Natural killer cell (primary cell): ENCODE measurements at regions not wholly inside any gene's neighbourhood (a gene's known extent, or its start where the extent isn't known, plus 50 kb on each side); places are given as distances from the start of the nearest gene placed in this dataset.

ENCODE experiments used
- ATAC-seq, 3 donors: fragments of 150-1000 bp in 2 of 3; fragments of 200-7000 bp in 1 of 3; cut with Tn5 transposase; 1 replicate in 1 of 3; 2 replicates in 2 of 3; pipeline ENCODE4 v1.10.0; 2021; ENCODE audit warnings: mild to moderate bottlenecking in 2 of 3, moderate library complexity in 2 of 3
- DNase-seq, 2 donors: peaks; one replicate each; pipeline versions ENCODE4 v3.0.0 to v3.0.0-alpha.2; 2013 to 2021; ENCODE audit warnings: mixed read lengths in 1 of 2
- H3K27ac ChIP-seq: one replicate; pipeline ENCODE4 v1.5.1; 2013; ENCODE audit warnings: mild to moderate bottlenecking, low read length
- H3K27me3 ChIP-seq: one replicate; pipeline ENCODE4 v1.6.1; 2013; ENCODE audit warnings: low read length; ENCODE audit not compliant: control insufficient read depth, insufficient read depth
- H3K36me3 ChIP-seq: one replicate; pipeline ENCODE4 v1.6.1; 2013; ENCODE audit warnings: low read length; ENCODE audit not compliant: control insufficient read depth, insufficient read depth
- H3K4me1 ChIP-seq: one replicate; pipeline ENCODE4 v1.6.1; 2013; ENCODE audit warnings: low read length; ENCODE audit not compliant: control insufficient read depth, insufficient read depth
- H3K4me3 ChIP-seq: one replicate; pipeline ENCODE4 v1.5.1; 2013; ENCODE audit warnings: low read length
- H3K9me3 ChIP-seq: one replicate; pipeline ENCODE4 v1.6.1; 2013; ENCODE audit warnings: low read length; ENCODE audit not compliant: control insufficient read depth, insufficient read depth
- H3K27ac Mint-ChIP-seq, 2 donors: one replicate each; pipeline ENCODE4 v1.8.0; 2022; ENCODE audit warnings: mild to moderate bottlenecking in 2 of 2, mixed read lengths in 2 of 2, moderate library complexity in 1 of 2
- H3K27me3 Mint-ChIP-seq, 2 donors: one replicate each; pipeline ENCODE4 v1.8.0; 2022; ENCODE audit warnings: low read depth in 2 of 2, mixed read lengths in 2 of 2
- H3K36me3 Mint-ChIP-seq: one replicate; pipeline ENCODE4 v1.8.0; 2022; ENCODE audit warnings: mixed read lengths
- H3K4me1 Mint-ChIP-seq, 2 donors: one replicate each; pipeline ENCODE4 v1.8.0; 2022; ENCODE audit warnings: mixed read lengths in 2 of 2
- H3K4me3 Mint-ChIP-seq: one replicate; pipeline ENCODE4 v1.8.0; 2022; ENCODE audit warnings: mild to moderate bottlenecking, moderate library complexity, mixed read lengths
- H3K9me3 Mint-ChIP-seq, 2 donors: one replicate each; pipeline ENCODE4 v1.8.0; 2022; ENCODE audit warnings: mixed read lengths in 2 of 2
- WGBS: methylation state at CpG from one replicate; pipeline ENCODE4 v1.1.7; 2013; ENCODE audit warnings: missing lambda C conversion rate; ENCODE audit not compliant: insufficient coverage; 5-methylcytosine and 5-hydroxymethylcytosine counted together
- intact Hi-C: fragments of 100-400 bp; cut with micrococcal nuclease; formaldehyde crosslinking; loops from one replicate; pipeline ENCODE4 v1.14.2; 2022
- TF ChIP-seq, protein P1 (sequence below): fragments of 200-600 bp; IDR thresholded peaks from one replicate; pipeline ENCODE4 v1.8.0; 2022; ENCODE audit warnings: antibody characterized with exemption

GRCh38 chr5:174295702-174296436, 250.4 kb downstream of the NSG2 start:
- H3K4me3 ChIP-seq = no peak overlapping the region
- Mint-ChIP-seq H3K27ac (no peak overlapping the region), H3K36me3 (no peaks in the 10 kb centered on the region), H3K4me3 (no peak overlapping the region), H3K9me3 (peaks cover 0 to 5% of the 10 kb centered on the region in 2 donors), H3K4me1 (no peaks in the 10 kb centered on the region), H3K27me3 (no peaks in the 10 kb centered on the region)
- 80% methylated on average over 8 of the region's 8 CpGs for WGBS
- H3K9me3 ChIP-seq = no peaks in the 10 kb centered on the region
- no peaks in the 10 kb centered on the region for H3K4me1 ChIP-seq
- H3K27ac ChIP-seq = no peak overlapping the region
- DNase-seq (no peak), ATAC-seq (no peak)
- intact Hi-C loops = no loop called here
- H3K36me3 ChIP-seq = no peaks in the 10 kb centered on the region
- no peaks in the 10 kb centered on the region for H3K27me3 ChIP-seq
- TF ChIP-seq, protein P1, sequence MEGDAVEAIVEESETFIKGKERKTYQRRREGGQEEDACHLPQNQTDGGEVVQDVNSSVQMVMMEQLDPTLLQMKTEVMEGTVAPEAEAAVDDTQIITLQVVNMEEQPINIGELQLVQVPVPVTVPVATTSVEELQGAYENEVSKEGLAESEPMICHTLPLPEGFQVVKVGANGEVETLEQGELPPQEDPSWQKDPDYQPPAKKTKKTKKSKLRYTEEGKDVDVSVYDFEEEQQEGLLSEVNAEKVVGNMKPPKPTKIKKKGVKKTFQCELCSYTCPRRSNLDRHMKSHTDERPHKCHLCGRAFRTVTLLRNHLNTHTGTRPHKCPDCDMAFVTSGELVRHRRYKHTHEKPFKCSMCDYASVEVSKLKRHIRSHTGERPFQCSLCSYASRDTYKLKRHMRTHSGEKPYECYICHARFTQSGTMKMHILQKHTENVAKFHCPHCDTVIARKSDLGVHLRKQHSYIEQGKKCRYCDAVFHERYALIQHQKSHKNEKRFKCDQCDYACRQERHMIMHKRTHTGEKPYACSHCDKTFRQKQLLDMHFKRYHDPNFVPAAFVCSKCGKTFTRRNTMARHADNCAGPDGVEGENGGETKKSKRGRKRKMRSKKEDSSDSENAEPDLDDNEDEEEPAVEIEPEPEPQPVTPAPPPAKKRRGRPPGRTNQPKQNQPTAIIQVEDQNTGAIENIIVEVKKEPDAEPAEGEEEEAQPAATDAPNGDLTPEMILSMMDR = no peak

- no peaks in the 10 kb centered on the region for H3K27me3 Mint-ChIP-seq
Measured at GRCh38 chr5:174300118-174300940, 254.8 kb downstream of the NSG2 start.

DNA sequence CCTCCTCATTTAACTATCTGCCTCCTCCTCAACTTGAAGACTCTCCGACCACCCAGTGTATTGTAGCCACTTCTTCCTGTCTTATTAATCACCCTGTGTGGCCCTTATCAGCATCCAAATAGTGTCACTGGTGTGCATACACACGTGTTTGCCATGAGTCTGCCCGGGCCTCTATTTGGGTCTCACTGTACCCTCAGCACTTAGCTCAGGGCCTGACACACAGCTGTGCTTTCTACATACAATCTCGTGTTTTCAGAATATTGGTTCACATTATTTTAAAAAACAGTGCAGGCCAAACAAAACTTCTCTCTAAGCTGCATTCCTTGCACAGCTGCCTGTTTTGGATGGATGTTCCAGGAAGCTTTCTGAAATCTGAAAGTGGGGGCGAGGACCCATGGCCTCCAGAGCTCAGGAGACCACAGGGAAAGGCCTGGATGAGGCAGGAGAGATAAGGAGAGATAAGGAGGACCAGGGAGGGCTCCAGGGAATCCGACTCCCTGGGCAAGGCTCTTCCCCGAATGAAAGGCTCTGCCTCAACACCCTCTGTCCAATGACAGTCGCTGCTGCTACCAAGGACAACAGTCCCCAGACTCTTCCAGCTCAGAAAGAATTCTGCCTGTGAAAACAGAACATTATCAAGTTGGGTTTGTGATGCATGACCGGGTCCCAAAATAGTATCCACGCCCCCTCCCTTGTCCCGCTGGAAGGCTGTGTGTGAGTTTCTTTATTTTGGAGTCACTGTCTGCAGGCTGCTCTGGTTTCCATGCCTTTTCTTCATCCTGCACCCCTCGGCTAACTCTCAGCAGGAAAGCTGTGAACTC, 255.6 kb downstream of the NSG2 start:
- ATAC-seq = no peak
- Mint-ChIP-seq H3K27me3 (no peaks in the 10 kb centered on the region), H3K9me3 (no peaks in the 10 kb centered on the region), H3K27ac (no peak overlapping the region), H3K4me3 (no peak overlapping the region), H3K36me3 (no peaks in the 10 kb centered on the region), H3K4me1 (no peaks in the 10 kb centered on the region)
- H3K4me3 ChIP-seq = no peak overlapping the region
- no peaks in the 10 kb centered on the region for H3K4me1 ChIP-seq
- H3K27me3 ChIP-seq = no peaks in the 10 kb centered on the region
- TF ChIP-seq, protein P1 = no peak
- no peak overlapping the region for H3K27ac ChIP-seq
- WGBS = 49% methylated on average over 10 of the region's 12 CpGs
- H3K9me3 ChIP-seq = no peaks in the 10 kb centered on the region
- intact Hi-C loops = no loop called here
- DNase-seq = no peak
- H3K36me3 ChIP-seq = no peaks in the 10 kb centered on the region

More at GRCh38 chr5:174300118-174300940, 254.8 kb downstream of the NSG2 start:
- ATAC-seq (no peak), DNase-seq (no peak)
- Histone ChIP-seq H3K27me3 (no peaks in the 10 kb centered on the region), H3K9me3 (no peaks in the 10 kb centered on the region), H3K36me3 (no peaks in the 10 kb centered on the region), H3K4me3 (no peak overlapping the region), H3K27ac (no peak overlapping the region), H3K4me1 (no peaks in the 10 kb centered on the region)
- H3K36me3 Mint-ChIP-seq = no peaks in the 10 kb centered on the region
- H3K4me3 Mint-ChIP-seq = no peak overlapping the region
- H3K9me3 Mint-ChIP-seq = no peaks in the 10 kb centered on the region
- H3K4me1 Mint-ChIP-seq = no peaks in the 10 kb centered on the region
- H3K27ac Mint-ChIP-seq = no peak overlapping the region
- TF ChIP-seq, protein P1 = no peak
- 54% methylated on average over 8 of the region's 8 CpGs for WGBS
- intact Hi-C loops = no loop called here
